ENCODE measurements at regions not wholly inside any gene's neighbourhood (a gene's known extent, or its start where the extent isn't known, plus 50 kb on each side); places are given as distances from the start of the nearest gene placed in this dataset.

- DNase-seq (ENCODE audit: low spot score) (no peak), ATAC-seq (no peak)
- peaks cover 18% of the 10 kb centered on the region for H3K27me3 Mint-ChIP-seq (ENCODE audit: insufficient read depth, low read depth, poor library complexity)
- no peaks in the 10 kb centered on the region for H3K79me2 ChIP-seq (replicated peaks; ENCODE audit: insufficient read depth)
- H3K27ac Mint-ChIP-seq: no peak overlapping the region
- H3K4me1 ChIP-seq (ENCODE audit: insufficient read depth): peaks cover 30% of the 10 kb centered on the region
- no peak overlapping the region for H3K4me3 ChIP-seq
- no peaks in the 10 kb centered on the region for H4K20me1 ChIP-seq (replicated peaks; ENCODE audit: insufficient read depth)
- no peaks in the 10 kb centered on the region for H3K36me3 ChIP-seq (ENCODE audit: insufficient read depth)
- no peak for TF ChIP-seq JUNB (IDR thresholded peaks at IDR 0.05; ENCODE audit: unreplicated experiment)
- H3K9me2 ChIP-seq (ENCODE audit: insufficient read depth): no peaks in the 10 kb centered on the region
- no peak overlapping the region for H3K4me2 ChIP-seq
- H3F3A ChIP-seq (replicated peaks; ENCODE audit: low read depth): peaks cover 20% of the 10 kb centered on the region
- no peak overlapping the region for H3K4me3 Mint-ChIP-seq
- no peaks in the 10 kb centered on the region for H3K36me3 Mint-ChIP-seq (ENCODE audit: low read depth)
- peaks cover 6% of the 10 kb centered on the region for H3K9me3 Mint-ChIP-seq
- H3K27me3 ChIP-seq (ENCODE audit: insufficient read depth): no peaks in the 10 kb centered on the region
- H3K4me1 Mint-ChIP-seq: peaks cover 30% of the 10 kb centered on the region
- H3K27ac ChIP-seq (ENCODE audit: low read depth): no peak overlapping the region
- H2AFZ ChIP-seq: no peak overlapping the region
Observed at GRCh38 chr12:4160314-4161040, 113.1 kb upstream of the CCND2 start.

GRCh38 chr12:4159851-4160250 lies 113.7 kb upstream of the CCND2 start:
- H3K27me3 Mint-ChIP-seq (ENCODE audit: insufficient read depth, low read depth, poor library complexity): peaks cover 15% of the 10 kb centered on the region
- Histone ChIP-seq H3K27me3 (ENCODE audit: insufficient read depth) (no peaks in the 10 kb centered on the region), H3F3A (replicated peaks; ENCODE audit: low read depth) (peaks cover 20% of the 10 kb centered on the region), H4K20me1 (replicated peaks; ENCODE audit: insufficient read depth) (no peaks in the 10 kb centered on the region), H3K79me2 (replicated peaks; ENCODE audit: insufficient read depth) (no peaks in the 10 kb centered on the region), H2AFZ (no peak overlapping the region), H3K27ac (ENCODE audit: low read depth) (no peak overlapping the region), H3K36me3 (ENCODE audit: insufficient read depth) (no peaks in the 10 kb centered on the region), H3K9me2 (ENCODE audit: insufficient read depth) (no peaks in the 10 kb centered on the region), H3K4me1 (ENCODE audit: insufficient read depth) (peaks cover 25% of the 10 kb centered on the region), H3K4me3 (no peak overlapping the region), H3K4me2 (no peak overlapping the region)
- H3K9me3 Mint-ChIP-seq: peaks cover 6% of the 10 kb centered on the region
- ATAC-seq: no peak
- H3K27ac Mint-ChIP-seq: no peak overlapping the region
- H3K36me3 Mint-ChIP-seq (ENCODE audit: low read depth): no peaks in the 10 kb centered on the region
- H3K4me3 Mint-ChIP-seq: no peak overlapping the region
- no peak for DNase-seq (ENCODE audit: low spot score)
- H3K4me1 Mint-ChIP-seq: peaks cover 24% of the 10 kb centered on the region
- TF ChIP-seq EZH2phosphoT487 (IDR thresholded peaks at IDR 0.05; ENCODE audit: unreplicated experiment): no peak
- TF ChIP-seq CTCF (conservative IDR thresholded peaks at IDR 0.05; ENCODE audit: low read depth in 2 of 2): no peak
- TF ChIP-seq ZNF462 (CRISPR knock-in tag; IDR thresholded peaks at IDR 0.05): no peak
- no peak for TF ChIP-seq ZNF331 (CRISPR knock-in tag; IDR thresholded peaks at IDR 0.05; ENCODE audit: low read depth)
- TF ChIP-seq CREB1 (CRISPR knock-in tag; IDR thresholded peaks at IDR 0.05; ENCODE audit: low read depth): no peak
- no peak for TF ChIP-seq ZNF114 (CRISPR knock-in tag; IDR thresholded peaks at IDR 0.05)
- no peak for TF ChIP-seq EZH2 (IDR thresholded peaks at IDR 0.05; ENCODE audit: low read depth, unreplicated experiment)
- TF ChIP-seq REST (IDR thresholded peaks at IDR 0.05; ENCODE audit: unreplicated experiment): no peak
- no peak for TF ChIP-seq NANOG (IDR thresholded peaks at IDR 0.05; ENCODE audit: borderline replicate concordance)
- TF ChIP-seq STAT1 (IDR thresholded peaks at IDR 0.05; ENCODE audit: unreplicated experiment): no peak

All from GM23338 (cell line).